Calu3 (cell line): ENCODE measurements at regions not wholly inside any gene's neighbourhood (a gene's known extent, or its start where the extent isn't known, plus 50 kb on each side); places are given as distances from the start of the nearest gene placed in this dataset.
A peak's percentile ranks its signal among the peaks of the same experiment; 100 is the strongest.

Experiments
- BruUV-seq: library from RNA; stranded (reverse); fragments of 400-500 nt; replicated peaks from 2 replicates; lab custom pipeline; 2021; lab: Mats Ljungman, UMichigan
- CTCF ChIA-PET: fragments of 300-600 bp; sonication (Branson Sonifier 250); formaldehyde crosslinking; loops from one replicate; lab custom pipeline; 2022; ENCODE audit warnings: antibody characterized with exemption; lab: Charles Lee
- DNase-seq: peaks from one replicate; pipeline ENCODE4 v3.0.0; 2022
- H3K27ac Mint-ChIP-seq: one replicate; pipeline ENCODE4 v1.8.0; 2022; ENCODE audit warnings: mixed read lengths; ENCODE audit not compliant: unreplicated experiment
- H3K27me3 Mint-ChIP-seq: one replicate; pipeline ENCODE4 v1.8.0; 2022; ENCODE audit warnings: mixed read lengths; ENCODE audit not compliant: unreplicated experiment
- H3K36me3 Mint-ChIP-seq: one replicate; pipeline ENCODE4 v1.8.0; 2022; ENCODE audit warnings: mild to moderate bottlenecking, moderate library complexity, mixed read lengths; ENCODE audit not compliant: insufficient read depth, unreplicated experiment
- H3K4me1 Mint-ChIP-seq: one replicate; pipeline ENCODE4 v1.8.0; 2022; ENCODE audit warnings: mild to moderate bottlenecking, low read depth, mixed read lengths; ENCODE audit not compliant: unreplicated experiment
- H3K4me3 Mint-ChIP-seq: one replicate; pipeline ENCODE4 v1.8.0; 2022; ENCODE audit warnings: mild to moderate bottlenecking, low read depth, moderate library complexity, mixed read lengths; ENCODE audit not compliant: unreplicated experiment
- H3K9me3 Mint-ChIP-seq: one replicate; pipeline ENCODE4 v1.8.0; 2022; ENCODE audit warnings: low read depth, mixed read lengths; ENCODE audit not compliant: unreplicated experiment
- CTCF ChIP-seq: fragments of 200-600 bp; IDR thresholded peaks from one replicate; pipeline ENCODE4 v1.8.0; 2022; ENCODE audit warnings: antibody characterized with exemption; ENCODE audit not compliant: unreplicated experiment
- intact Hi-C: fragments of 100-400 bp; cut with micrococcal nuclease; formaldehyde crosslinking; loops from one replicate; pipeline ENCODE4 v1.10.0; 2022; ENCODE audit not compliant: unreplicated experiment

- no TSS peak for BruUV-seq
- Mint-ChIP-seq H3K4me3 (no peak overlapping the region), H3K4me1 (no peaks in the 10 kb centered on the region), H3K27me3 (peaks cover 25% of the 10 kb centered on the region), H3K36me3 (no peaks in the 10 kb centered on the region), H3K9me3 (no peaks in the 10 kb centered on the region), H3K27ac (no peak overlapping the region)
- intact Hi-C loops, result no loop called here
- TF ChIP-seq CTCF, result no peak
- DNase-seq, result no peak
- CTCF ChIA-PET, result no interaction called here
Measured at GRCh38 chr14:65937960-65938316, 525.4 kb downstream of the FUT8 start.

DNA sequence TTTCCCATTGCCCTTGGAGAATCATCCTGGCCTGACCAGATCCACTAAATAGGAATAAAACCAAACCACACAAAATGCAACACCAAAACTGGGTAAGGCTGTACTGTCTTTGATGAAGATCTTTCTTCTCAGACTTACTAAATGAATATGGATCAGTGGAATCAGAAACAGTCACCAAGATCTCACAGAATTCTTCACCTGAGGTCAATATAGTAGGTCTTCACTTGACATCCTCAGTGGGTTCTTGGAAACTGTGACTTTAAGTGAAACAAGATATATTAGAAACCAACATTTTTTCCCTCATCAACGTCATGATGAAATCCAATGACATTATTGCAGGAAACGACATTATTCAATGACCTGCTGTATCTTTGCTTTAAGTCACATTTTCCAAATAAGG, 526.2 kb downstream of the FUT8 start:
- Mint-ChIP-seq H3K36me3 (no peaks in the 10 kb centered on the region), H3K27ac (no peak overlapping the region), H3K4me1 (no peaks in the 10 kb centered on the region), H3K9me3 (no peaks in the 10 kb centered on the region), H3K27me3 (peaks cover 27% of the 10 kb centered on the region), H3K4me3 (no peak overlapping the region)
- no peak for TF ChIP-seq CTCF
- CTCF ChIA-PET, result no interaction called here
- intact Hi-C loops, result no loop called here
- BruUV-seq, result no TSS peak
- DNase-seq, result no peak

DNA sequence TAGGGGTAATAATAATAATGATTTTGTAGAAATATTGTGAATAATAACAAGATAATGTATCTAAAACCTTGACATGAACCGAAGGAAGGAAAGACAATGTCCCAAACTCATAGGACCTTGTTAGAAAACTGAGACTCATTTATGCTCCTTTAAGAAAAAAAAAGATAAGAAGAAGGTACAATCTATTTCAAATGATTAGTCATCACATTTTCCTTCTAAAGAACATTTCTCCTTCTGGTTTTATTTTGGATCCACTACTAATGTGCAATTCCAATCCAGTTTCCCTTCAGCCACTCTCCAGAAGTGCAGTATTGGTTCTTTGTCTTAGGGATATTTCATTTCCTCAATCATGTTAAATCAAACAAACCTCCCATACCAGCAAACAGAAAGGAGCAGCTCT, 526.7 kb downstream of the FUT8 start:
- no peaks in the 10 kb centered on the region for H3K9me3 Mint-ChIP-seq
- DNase-seq, result no peak
- CTCF ChIA-PET, result no interaction called here
- intact Hi-C loops, result no loop called here
- no peaks in the 10 kb centered on the region for H3K36me3 Mint-ChIP-seq
- peaks cover 32% of the 10 kb centered on the region for H3K27me3 Mint-ChIP-seq
- H3K4me1 Mint-ChIP-seq, result no peaks in the 10 kb centered on the region
- no peak overlapping the region for H3K27ac Mint-ChIP-seq
- no peak overlapping the region for H3K4me3 Mint-ChIP-seq
- BruUV-seq, result no TSS peak
- TF ChIP-seq CTCF, result no peak

GRCh38 chr14:65940056-65940735, 527.7 kb downstream of the FUT8 start:
- H3K36me3 Mint-ChIP-seq, result no peaks in the 10 kb centered on the region
- H3K4me3 Mint-ChIP-seq, result no peak overlapping the region
- TF ChIP-seq CTCF, result no peak
- intact Hi-C loops, result no loop called here
- H3K27ac Mint-ChIP-seq, result no peak overlapping the region
- peaks cover 35% of the 10 kb centered on the region for H3K27me3 Mint-ChIP-seq
- BruUV-seq, result no TSS peak
- DNase-seq, result peak; percentile 7
- CTCF ChIA-PET, result no interaction called here
- no peaks in the 10 kb centered on the region for H3K9me3 Mint-ChIP-seq
- no peaks in the 10 kb centered on the region for H3K4me1 Mint-ChIP-seq
